DMS114 treated with DMSO at 0.1 percent for 48 hours (cell line): ENCODE measurements at regions not wholly inside any gene's neighbourhood (a gene's known extent, or its start where the extent isn't known, plus 50 kb on each side); places are given as distances from the start of the nearest gene placed in this dataset.
"Not testable (repeated sequence)": the region's sequence is repeated elsewhere in the genome, so short reads cannot be mapped to it uniquely, and the experiment has no call there.

Experiments used
- DNase-seq: peaks from one replicate; lab custom pipeline; 2025; ENCODE audit not compliant: unreplicated experiment; lab: John Stamatoyannopoulos, UW

- DNase-seq: no peak
Measured at GRCh38 chr7:17085186-17085585, 203.4 kb upstream of the AGR3 start.

GRCh38 chr7:17086403-17086802 is 204.6 kb upstream of the AGR3 start:
- no peak for DNase-seq

GRCh38 chr7:17090751-17091150 is 207.7 kb upstream of the AHR start:
- no peak for DNase-seq

DNA sequence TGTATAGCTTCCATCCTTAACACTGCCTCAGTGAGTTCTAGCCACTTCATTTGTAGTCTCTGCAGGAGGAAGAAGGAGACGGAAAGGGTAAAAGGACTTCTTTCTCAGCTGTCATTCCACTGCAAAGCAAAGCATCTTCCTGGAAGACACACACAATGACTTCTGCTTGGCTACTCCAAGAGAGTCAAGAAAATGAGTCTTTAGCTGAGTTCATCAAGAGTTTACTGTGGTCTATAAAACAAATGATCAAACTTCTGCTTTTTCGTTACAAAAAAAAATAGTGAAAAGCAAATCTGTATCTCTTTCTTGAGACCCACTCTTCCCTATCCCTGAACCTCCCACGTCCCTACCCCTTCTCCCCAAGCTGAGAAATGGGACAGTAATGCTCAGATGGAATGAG is 205.0 kb upstream of the AHR start:
- no peak for DNase-seq

- DNase-seq: no peak
Measured at GRCh38 chr7:17094963-17095574, 203.4 kb upstream of the AHR start.

DNA sequence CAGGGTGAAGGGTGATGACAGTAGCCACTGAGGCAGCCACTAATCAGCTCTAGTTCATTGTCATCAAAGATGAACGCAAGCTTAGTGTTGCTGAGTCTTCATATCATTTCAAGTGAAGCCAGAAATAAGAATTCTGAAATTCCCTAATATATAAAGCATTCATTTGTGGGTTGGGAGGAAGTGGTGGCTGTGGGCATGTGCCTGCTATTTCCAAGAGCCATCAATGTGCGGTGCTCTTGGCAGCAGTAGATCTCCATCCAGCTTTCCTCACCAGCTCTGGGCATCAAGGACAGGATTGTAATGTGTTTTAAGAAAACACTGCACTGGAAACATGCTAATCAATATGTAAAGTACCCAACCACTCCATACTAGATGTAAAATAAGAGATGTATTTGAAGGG is 202.5 kb upstream of the AHR start:
- DNase-seq: no peak

GRCh38 chr7:17097668-17098297 is 200.7 kb upstream of the AHR start:
- DNase-seq: no peak

DNA sequence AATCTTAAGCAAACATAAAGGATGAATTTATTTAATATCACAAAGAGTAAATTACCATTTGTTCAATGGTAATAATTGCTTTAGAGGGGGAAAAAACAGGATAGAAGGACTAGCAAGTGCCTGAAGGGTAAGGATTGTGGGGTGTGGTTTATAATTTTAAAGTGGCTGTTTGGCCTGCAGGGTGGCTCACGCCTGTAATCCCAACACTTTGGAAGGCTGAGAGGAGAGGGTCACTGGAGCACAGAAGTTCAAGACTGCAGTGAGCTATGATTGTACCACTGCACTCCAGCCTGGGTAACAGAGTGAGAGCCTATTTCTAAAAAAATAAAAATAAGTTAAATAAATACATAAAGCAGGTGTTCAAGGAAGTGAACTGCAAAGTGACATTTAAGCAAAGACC is 199.9 kb upstream of the AHR start:
- DNase-seq: no peak

DNA sequence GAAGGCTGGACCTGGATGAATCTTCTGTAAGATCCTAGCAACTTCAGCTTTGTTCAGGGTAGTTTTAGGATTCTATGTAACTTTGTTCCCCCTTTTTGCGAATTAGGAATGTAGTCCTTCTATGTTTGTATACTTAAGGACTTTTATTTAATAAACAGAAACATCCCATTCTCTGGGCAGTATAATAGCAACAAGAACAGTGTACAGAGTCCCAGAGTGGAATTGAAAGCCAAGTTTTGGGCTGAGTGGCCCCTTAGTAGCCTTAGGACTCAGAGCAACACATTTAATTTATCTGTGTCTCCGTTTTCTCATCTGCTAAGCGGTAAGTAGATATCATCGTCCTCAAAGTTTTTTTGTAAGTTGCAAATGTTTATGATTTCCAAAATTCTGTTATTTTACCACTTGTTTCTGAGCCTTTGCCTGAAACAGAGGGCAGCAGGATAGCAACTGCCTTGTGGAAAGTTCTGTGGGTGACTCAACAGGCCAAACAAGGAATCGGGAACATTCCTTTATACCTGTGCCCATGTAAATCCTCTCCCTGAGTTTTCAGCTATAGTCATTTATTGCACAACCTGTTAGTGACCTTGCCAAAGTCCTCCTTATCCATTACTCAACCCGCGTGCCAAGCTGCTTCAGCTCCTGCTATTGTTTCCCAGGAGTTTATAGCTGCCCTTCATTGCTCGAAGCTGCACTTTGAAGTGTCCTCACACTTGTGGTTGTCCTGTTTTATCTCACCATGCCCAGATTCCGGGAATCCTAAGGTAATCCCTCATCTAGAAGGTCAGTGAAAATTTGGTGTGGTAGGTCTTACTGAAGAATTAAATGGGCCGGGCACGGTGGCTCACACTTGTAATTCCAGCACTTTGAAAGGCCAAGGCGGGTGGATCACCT is 199.1 kb upstream of the AHR start:
- no peak for DNase-seq

GRCh38 chr7:17099974-17100509 is 198.4 kb upstream of the AHR start:
- DNase-seq: not testable (repeated sequence)

DNA sequence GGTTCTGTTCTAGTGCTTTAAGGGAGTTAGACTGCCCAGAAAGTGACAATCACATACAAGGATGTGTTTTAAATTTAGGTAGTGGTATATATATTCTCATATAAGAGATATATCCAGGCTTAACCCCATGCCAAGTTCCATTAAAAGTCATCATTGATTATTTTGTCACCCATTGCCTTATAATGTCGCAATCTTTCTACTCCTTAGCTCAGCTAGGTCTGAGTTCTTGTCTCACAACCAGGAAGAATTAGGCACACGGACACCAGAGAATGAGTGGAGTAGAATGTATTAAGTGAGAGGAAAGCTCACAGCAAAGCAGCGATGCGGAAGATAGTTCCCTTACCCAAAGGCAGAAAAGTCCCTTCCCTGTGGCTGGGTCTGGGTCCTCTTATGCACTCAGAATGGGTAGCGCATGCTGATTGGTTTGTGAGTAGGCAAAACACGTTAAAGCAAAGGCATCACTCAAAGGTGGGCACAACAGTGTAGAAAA is 197.2 kb upstream of the AHR start:
- DNase-seq: no peak

GRCh38 chr7:17103170-17103569 is 195.3 kb upstream of the AHR start:
- no peak for DNase-seq

GRCh38 chr7:17103984-17104383 is 194.5 kb upstream of the AHR start:
- no peak for DNase-seq

GRCh38 chr7:17104419-17104818 is 194.0 kb upstream of the AHR start:
- DNase-seq: no peak

DNA sequence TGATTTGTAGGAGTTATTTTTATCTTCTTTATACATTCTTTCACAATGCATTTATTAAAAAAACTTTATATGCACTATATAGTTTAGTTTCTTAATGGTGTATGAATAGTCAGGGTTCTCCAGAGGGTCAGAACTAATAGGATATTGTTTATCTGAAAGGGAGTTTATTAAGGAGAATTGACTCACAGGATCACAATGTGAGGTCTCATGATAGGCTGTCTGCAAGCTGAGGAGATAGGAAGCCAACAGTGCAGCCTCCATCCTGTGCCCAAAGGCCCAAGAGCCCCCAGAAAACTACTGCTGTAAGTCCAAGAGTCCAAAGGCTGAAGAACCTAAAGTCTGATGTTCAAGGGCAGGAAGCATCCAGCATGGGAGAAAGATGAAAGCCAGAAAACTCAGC is 192.8 kb upstream of the AHR start:
- no peak for DNase-seq

DNA sequence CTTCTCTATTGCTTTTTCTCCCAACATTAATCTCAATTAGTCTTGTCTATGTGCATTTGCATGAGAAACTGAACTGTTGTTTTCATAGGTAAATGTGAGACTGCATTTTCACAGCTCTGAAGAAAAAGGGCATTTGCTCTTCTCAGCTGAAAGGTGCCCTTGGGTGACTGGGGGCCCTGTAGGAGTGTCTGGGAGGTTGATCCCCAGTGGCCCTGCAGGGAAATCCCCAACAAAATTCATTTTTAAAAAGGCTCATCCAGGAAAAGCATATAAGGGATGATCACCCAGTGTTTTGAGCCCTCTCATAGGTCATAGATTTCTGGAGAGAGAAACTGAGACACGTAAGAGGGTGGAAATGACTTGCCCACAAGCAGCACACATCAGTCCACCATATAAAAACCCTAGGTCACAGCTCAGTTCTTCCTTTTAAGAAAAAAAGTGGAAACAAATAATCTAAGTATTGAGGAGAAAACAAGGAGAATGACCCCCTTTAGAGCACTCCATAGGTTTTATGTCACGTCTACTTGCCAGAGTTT is 190.3 kb upstream of the AHR start:
- DNase-seq: no peak

- DNase-seq: no peak
Measured at GRCh38 chr7:17109020-17109419, 189.4 kb upstream of the AHR start.

DNA sequence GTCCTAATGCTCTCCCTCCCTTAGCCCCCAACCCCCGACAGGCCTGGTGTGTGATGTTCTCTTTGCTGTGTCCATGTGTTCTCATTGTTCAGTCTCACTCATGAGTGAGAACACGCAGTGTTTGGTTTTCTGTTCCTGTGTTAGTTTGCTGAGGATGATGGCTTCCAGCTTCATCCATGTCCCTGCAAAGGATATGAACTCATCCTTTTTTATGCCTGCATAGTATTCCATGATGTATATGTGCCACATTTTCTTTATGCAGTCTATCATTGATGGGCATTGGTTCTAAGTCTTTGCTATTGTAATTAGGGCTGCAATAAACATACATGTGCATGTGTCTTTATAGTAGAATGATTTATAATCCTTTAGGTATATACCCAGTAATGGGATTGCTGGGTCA is 184.7 kb upstream of the AHR start:
- DNase-seq: not testable (repeated sequence)

DNA sequence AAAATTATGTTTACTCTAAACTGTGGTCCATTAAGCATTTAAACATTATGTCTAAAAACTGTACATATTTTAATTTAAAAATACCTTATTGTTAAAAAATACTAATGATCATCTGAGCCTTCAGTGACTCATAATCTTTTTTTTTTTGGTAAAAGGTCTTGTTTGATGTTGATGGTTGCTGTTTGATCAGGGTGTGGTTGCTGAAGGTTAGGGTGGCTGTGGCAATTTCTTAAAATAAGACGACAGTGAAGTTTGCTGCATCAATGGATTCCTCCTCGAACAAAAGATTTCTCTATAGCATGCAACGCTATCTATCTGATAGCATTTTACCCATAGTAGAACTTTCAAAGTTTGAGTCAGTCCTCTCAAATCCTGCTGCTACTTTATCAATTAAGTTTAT is 180.0 kb upstream of the AHR start:
- no peak for DNase-seq

GRCh38 chr7:17120756-17121155 is 177.7 kb upstream of the AHR start:
- DNase-seq: no peak

DNA sequence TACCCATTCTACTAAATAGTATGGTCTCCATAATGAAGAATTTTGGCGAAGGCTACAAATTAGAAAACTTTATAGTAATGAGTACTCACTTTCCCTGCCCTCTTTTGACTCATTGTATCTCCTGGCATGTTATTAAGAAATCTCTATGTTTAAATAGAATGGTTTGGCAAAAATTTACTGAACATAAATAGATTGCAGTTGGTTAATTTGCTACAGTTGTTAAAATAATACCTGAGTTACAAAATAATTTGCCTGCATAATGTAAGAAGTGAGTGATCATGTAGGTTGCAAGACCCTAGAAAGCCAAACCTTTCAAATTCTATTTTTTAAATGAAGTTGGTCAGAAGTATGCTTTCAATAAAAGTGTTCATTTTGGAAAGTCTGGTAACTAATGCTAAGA is 176.8 kb upstream of the AHR start:
- no peak for DNase-seq

- DNase-seq: no peak
Measured at GRCh38 chr7:17123020-17123419, 175.4 kb upstream of the AHR start.
